Gastrocnemius medialis (tissue), 4 donors: ENCODE measurements at regions not wholly inside any gene's neighbourhood (a gene's known extent, or its start where the extent isn't known, plus 50 kb on each side); places are given as distances from the start of the nearest gene placed in this dataset.
"Not testable (repeated sequence)": the region's sequence is repeated elsewhere in the genome, so short reads cannot be mapped to it uniquely, and the experiment has no call there.

ENCODE experiments used
- ATAC-seq, 2 donors: fragments of 150-250 bp; one replicate each; pipeline ENCODE4 v1.9.1; 2016
- DNase-seq, 2 donors: peaks; one replicate each; pipeline ENCODE4 v3.0.0-alpha.2; 2019
- H3K27ac ChIP-seq, 4 donors: fragments of 200-600 bp; sonication (generic); 1 replicate in 1 of 4; 2 replicates in 3 of 4; pipeline ENCODE4 v1.5.1; 2016 to 2018; ENCODE audit warnings: mild to moderate bottlenecking in 2 of 4, moderate library complexity in 1 of 4
- H3K27me3 ChIP-seq, 3 donors: fragments of 200-600 bp; sonication (generic) in 2 of 3; 1 replicate in 1 of 3; 2 replicates in 2 of 3; pipeline versions ENCODE4 v1.5.1 to v1.6.0; 2016 to 2019; ENCODE audit warnings: mild to moderate bottlenecking in 1 of 3, moderate library complexity in 1 of 3
- H3K36me3 ChIP-seq, 2 donors: fragments of 200-600 bp; sonication (generic) in 1 of 2; one replicate each; pipeline ENCODE4 v1.5.1; 2017 to 2018
- H3K4me1 ChIP-seq, 2 donors: fragments of 200-600 bp; sonication (generic) in 1 of 2; one replicate each; pipeline ENCODE4 v1.5.1; 2016 to 2017; ENCODE audit warnings: mild to moderate bottlenecking in 2 of 2
- H3K4me3 ChIP-seq, 4 donors: fragments of 200-600 bp; sonication (generic) in 3 of 4; 1 replicate in 1 of 4; 2 replicates in 3 of 4; pipeline ENCODE4 v1.5.1; 2016 to 2019; ENCODE audit warnings: mild to moderate bottlenecking in 2 of 4
- H3K9me3 ChIP-seq, 3 donors: fragments of 200-600 bp; sonication (generic) in 2 of 3; 1 replicate in 1 of 3; 2 replicates in 2 of 3; pipeline ENCODE4 v1.5.1; 2016 to 2019
- CTCF ChIP-seq, 5 experiments: fragments of 450-650 bp in 3 of 5; fragments of 200-600 bp in 2 of 5; sonication (generic) in 2 of 5; IDR thresholded peaks in 4 of 5; conservative IDR thresholded peaks in 1 of 5; 1 replicate in 4 of 5; 2 replicates in 1 of 5; pipeline ENCODE4 v1.5.1; 2016 to 2019; ENCODE audit warnings: antibody characterized with exemption in 5 of 5, mild to moderate bottlenecking in 3 of 5, moderate library complexity in 3 of 5
- POLR2A ChIP-seq, 2 donors: fragments of 450-650 bp; IDR thresholded peaks; one replicate each; pipeline ENCODE4 v1.6.1; 2017; ENCODE audit warnings: antibody characterized with exemption in 2 of 2, mild to moderate bottlenecking in 2 of 2, moderate library complexity in 2 of 2
- in situ Hi-C, 4 donors: fragments of 200-750 bp; cut with MboI; loops; one replicate each; pipeline versions ENCODE4 v1.15.0 to v1.8.0; 2017; ENCODE audit warnings: low sequenced_read_pairs in 4 of 4
- intact Hi-C: fragments of 100-400 bp; cut with DNase I; formaldehyde crosslinking; loops from one replicate; pipeline ENCODE4 v1.15.1; 2023; ENCODE audit warnings: low total_unique reads

- intact Hi-C loops: loop anchor here (10.0 kb wide), 1 partner anchor 730 kb away; no protein-coding TSS in a partner anchor
- H3K4me1 ChIP-seq: no peaks in the 10 kb centered on the region
- H3K4me3 ChIP-seq: no peak overlapping the region
- H3K9me3 ChIP-seq: no peaks in the 10 kb centered on the region
- no peak for TF ChIP-seq CTCF (IDR thresholded peaks at IDR 0.05 in 4 of 5, conservative IDR thresholded peaks at IDR 0.05 in 1 of 5)
- TF ChIP-seq POLR2A (IDR thresholded peaks at IDR 0.05): no peak
- in situ Hi-C loops: no loop called here
- no peaks in the 10 kb centered on the region for H3K36me3 ChIP-seq
- DNase-seq (no peak), ATAC-seq (no peak)
- H3K27me3 ChIP-seq: no peaks in the 10 kb centered on the region
- H3K27ac ChIP-seq: no peak overlapping the region
Observed at GRCh38 chr10:57334523-57334922, 933.2 kb downstream of the IPMK start.

- Histone ChIP-seq H3K27me3 (no peaks in the 10 kb centered on the region), H3K36me3 (no peaks in the 10 kb centered on the region), H3K9me3 (no peaks in the 10 kb centered on the region), H3K4me1 (no peaks in the 10 kb centered on the region), H3K4me3 (no peak overlapping the region), H3K27ac (no peak overlapping the region)
- no peak for TF ChIP-seq POLR2A (IDR thresholded peaks at IDR 0.05)
- intact Hi-C loops (loop anchor here (10.0 kb wide), 1 partner anchor 731 kb away; no protein-coding TSS in a partner anchor), in situ Hi-C loops (no loop called here)
- DNase-seq (no peak), ATAC-seq (no peak)
Observed at GRCh38 chr10:57333880-57334279, 933.8 kb downstream of the IPMK start.

- ATAC-seq, DNase-seq, intact Hi-C loops, in situ Hi-C loops, H3K4me1 ChIP-seq, H3K4me3 ChIP-seq, H3K9me3 ChIP-seq, H3K27me3 ChIP-seq, H3K27ac ChIP-seq, H3K36me3 ChIP-seq: not testable (repeated sequence)
Observed at GRCh38 chr10:57321400-57321854, 946.3 kb downstream of the IPMK start.

GRCh38 chr10:57320416-57320815 is 947.3 kb downstream of the IPMK start:
- TF ChIP-seq POLR2A (IDR thresholded peaks at IDR 0.05): no peak
- TF ChIP-seq CTCF (IDR thresholded peaks at IDR 0.05 in 4 of 5, conservative IDR thresholded peaks at IDR 0.05 in 1 of 5): no peak
- ATAC-seq: no peak
- H3K4me1 ChIP-seq: no peaks in the 10 kb centered on the region
- H3K36me3 ChIP-seq: no peaks in the 10 kb centered on the region
- no peaks in the 10 kb centered on the region for H3K27me3 ChIP-seq
- no peaks in the 10 kb centered on the region for H3K9me3 ChIP-seq
- in situ Hi-C loops: no loop called here
- H3K27ac ChIP-seq: no peak overlapping the region
- no peak for DNase-seq
- intact Hi-C loops: no loop called here
- no peak overlapping the region for H3K4me3 ChIP-seq

GRCh38 chr10:57314046-57314445 is 953.0 kb upstream of the ZWINT start:
- H3K4me3 ChIP-seq: no peak overlapping the region
- TF ChIP-seq CTCF (IDR thresholded peaks at IDR 0.05 in 4 of 5, conservative IDR thresholded peaks at IDR 0.05 in 1 of 5): no peak
- TF ChIP-seq POLR2A (IDR thresholded peaks at IDR 0.05): no peak
- no peak for DNase-seq
- no peaks in the 10 kb centered on the region for H3K36me3 ChIP-seq
- in situ Hi-C loops (no loop called here), intact Hi-C loops (no loop called here)
- H3K27me3 ChIP-seq: no peaks in the 10 kb centered on the region
- ATAC-seq: no peak
- no peaks in the 10 kb centered on the region for H3K9me3 ChIP-seq
- H3K27ac ChIP-seq: no peak overlapping the region
- H3K4me1 ChIP-seq: no peaks in the 10 kb centered on the region

GRCh38 chr10:57303566-57303965 is 942.5 kb upstream of the ZWINT start:
- intact Hi-C loops: no loop called here
- Histone ChIP-seq H3K4me1 (no peaks in the 10 kb centered on the region), H3K27me3 (no peaks in the 10 kb centered on the region), H3K27ac (no peak overlapping the region), H3K9me3 (no peaks in the 10 kb centered on the region), H3K4me3 (no peak overlapping the region), H3K36me3 (no peaks in the 10 kb centered on the region)
- TF ChIP-seq CTCF (IDR thresholded peaks at IDR 0.05 in 4 of 5, conservative IDR thresholded peaks at IDR 0.05 in 1 of 5) (no peak), POLR2A (IDR thresholded peaks at IDR 0.05) (no peak)
- no peak for ATAC-seq
- no peak for DNase-seq
- in situ Hi-C loops: no loop called here
